Stimulated activated CD4-positive, alpha-beta T cell treated with anti-CD3 and anti-CD28 coated beads, Interleukin-15, amount 100 ng/mL, for 1 hour (primary cell): ENCODE measurements at regions not wholly inside any gene's neighbourhood (a gene's known extent, or its start where the extent isn't known, plus 50 kb on each side); places are given as distances from the start of the nearest gene placed in this dataset.
"Not testable (repeated sequence)": the region's sequence is repeated elsewhere in the genome, so short reads cannot be mapped to it uniquely, and the experiment has no call there.

Experiments
- DNase-seq, 2 donors: peaks; one replicate each; pipeline ENCODE4 v3.0.0-alpha.2; 2020; ENCODE audit warnings: low read depth in 1 of 2, low spot score in 1 of 2

- DNase-seq: no peak
Measured at GRCh38 chr2:57402755-57403154, 643.9 kb upstream of the VRK2 start.

- DNase-seq: no peak
Measured at GRCh38 chr2:57407772-57408201, 638.8 kb upstream of the VRK2 start.

GRCh38 chr2:57408587-57408986 is 638.0 kb upstream of the VRK2 start:
- DNase-seq: no peak

- DNase-seq: no peak
Measured at GRCh38 chr2:57417007-57417406, 629.6 kb upstream of the VRK2 start.

- not testable (repeated sequence) for DNase-seq
Measured at GRCh38 chr2:57418859-57419346, 627.7 kb upstream of the VRK2 start.

- no peak for DNase-seq
Measured at GRCh38 chr2:57429831-57430230, 616.8 kb upstream of the VRK2 start.

GRCh38 chr2:57432528-57432927 is 614.1 kb upstream of the VRK2 start:
- DNase-seq: no peak

GRCh38 chr2:57434441-57434840 is 612.2 kb upstream of the VRK2 start:
- no peak for DNase-seq

GRCh38 chr2:57434972-57435371 is 611.6 kb upstream of the VRK2 start:
- DNase-seq: no peak

- no peak for DNase-seq
Measured at GRCh38 chr2:57437077-57437476, 609.5 kb upstream of the VRK2 start.

- DNase-seq: no peak
Measured at GRCh38 chr2:57440437-57440836, 606.2 kb upstream of the VRK2 start.

- no peak for DNase-seq
Measured at GRCh38 chr2:57443086-57443485, 603.5 kb upstream of the VRK2 start.

- DNase-seq: no peak
Measured at GRCh38 chr2:57443973-57444521, 602.6 kb upstream of the VRK2 start.

- no peak for DNase-seq
Measured at GRCh38 chr2:57444752-57445430, 601.7 kb upstream of the VRK2 start.

GRCh38 chr2:57448816-57449215 is 597.8 kb upstream of the VRK2 start:
- DNase-seq: no peak

GRCh38 chr2:57450170-57450569 is 596.4 kb upstream of the VRK2 start:
- DNase-seq: no peak

- DNase-seq: no peak
Measured at GRCh38 chr2:57452634-57453033, 594.0 kb upstream of the VRK2 start.

- DNase-seq: no peak
Measured at GRCh38 chr2:57453945-57454344, 592.7 kb upstream of the VRK2 start.

GRCh38 chr2:57460396-57461276 is 586.0 kb upstream of the VRK2 start:
- DNase-seq: no peak

GRCh38 chr2:57461624-57462023 is 585.0 kb upstream of the VRK2 start:
- DNase-seq: no peak

GRCh38 chr2:57465067-57465466 is 581.5 kb upstream of the VRK2 start:
- DNase-seq: no peak

GRCh38 chr2:57465967-57466366 is 580.6 kb upstream of the VRK2 start:
- DNase-seq: no peak
